ENCODE measurements at regions not wholly inside any gene's neighbourhood (a gene's known extent, or its start where the extent isn't known, plus 50 kb on each side); places are given as distances from the start of the nearest gene placed in this dataset.

GRCh38 chr5:72559866-72560766 is 52.9 kb upstream of the ZNF366 start (continued):
- TF ChIP-seq, protein P1, sequence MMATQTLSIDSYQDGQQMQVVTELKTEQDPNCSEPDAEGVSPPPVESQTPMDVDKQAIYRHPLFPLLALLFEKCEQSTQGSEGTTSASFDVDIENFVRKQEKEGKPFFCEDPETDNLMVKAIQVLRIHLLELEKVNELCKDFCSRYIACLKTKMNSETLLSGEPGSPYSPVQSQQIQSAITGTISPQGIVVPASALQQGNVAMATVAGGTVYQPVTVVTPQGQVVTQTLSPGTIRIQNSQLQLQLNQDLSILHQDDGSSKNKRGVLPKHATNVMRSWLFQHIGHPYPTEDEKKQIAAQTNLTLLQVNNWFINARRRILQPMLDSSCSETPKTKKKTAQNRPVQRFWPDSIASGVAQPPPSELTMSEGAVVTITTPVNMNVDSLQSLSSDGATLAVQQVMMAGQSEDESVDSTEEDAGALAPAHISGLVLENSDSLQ (IDR thresholded peaks at IDR 0.05): peak; percentile 61
- TF ChIP-seq ARID1B (IDR thresholded peaks at IDR 0.05) (0 out of 2 replicates have a peak, but pooled peaks have one; percentile 29), NR2C1 (IDR thresholded peaks at IDR 0.05) (no peak), NR2C1 (tag; IDR thresholded peaks at IDR 0.05) (peak; percentile 28; the same call in 1 of the 2 replicates), MEIS2 (IDR thresholded peaks at IDR 0.05; ENCODE audit: partially characterized antibody) (peak; percentile 48), SMAD4 (CRISPR knock-in tag; conservative IDR thresholded peaks at IDR 0.05) (0 out of 2 replicates have a peak, but pooled peaks have one; percentile 22)
- TF ChIP-seq, protein P2, sequence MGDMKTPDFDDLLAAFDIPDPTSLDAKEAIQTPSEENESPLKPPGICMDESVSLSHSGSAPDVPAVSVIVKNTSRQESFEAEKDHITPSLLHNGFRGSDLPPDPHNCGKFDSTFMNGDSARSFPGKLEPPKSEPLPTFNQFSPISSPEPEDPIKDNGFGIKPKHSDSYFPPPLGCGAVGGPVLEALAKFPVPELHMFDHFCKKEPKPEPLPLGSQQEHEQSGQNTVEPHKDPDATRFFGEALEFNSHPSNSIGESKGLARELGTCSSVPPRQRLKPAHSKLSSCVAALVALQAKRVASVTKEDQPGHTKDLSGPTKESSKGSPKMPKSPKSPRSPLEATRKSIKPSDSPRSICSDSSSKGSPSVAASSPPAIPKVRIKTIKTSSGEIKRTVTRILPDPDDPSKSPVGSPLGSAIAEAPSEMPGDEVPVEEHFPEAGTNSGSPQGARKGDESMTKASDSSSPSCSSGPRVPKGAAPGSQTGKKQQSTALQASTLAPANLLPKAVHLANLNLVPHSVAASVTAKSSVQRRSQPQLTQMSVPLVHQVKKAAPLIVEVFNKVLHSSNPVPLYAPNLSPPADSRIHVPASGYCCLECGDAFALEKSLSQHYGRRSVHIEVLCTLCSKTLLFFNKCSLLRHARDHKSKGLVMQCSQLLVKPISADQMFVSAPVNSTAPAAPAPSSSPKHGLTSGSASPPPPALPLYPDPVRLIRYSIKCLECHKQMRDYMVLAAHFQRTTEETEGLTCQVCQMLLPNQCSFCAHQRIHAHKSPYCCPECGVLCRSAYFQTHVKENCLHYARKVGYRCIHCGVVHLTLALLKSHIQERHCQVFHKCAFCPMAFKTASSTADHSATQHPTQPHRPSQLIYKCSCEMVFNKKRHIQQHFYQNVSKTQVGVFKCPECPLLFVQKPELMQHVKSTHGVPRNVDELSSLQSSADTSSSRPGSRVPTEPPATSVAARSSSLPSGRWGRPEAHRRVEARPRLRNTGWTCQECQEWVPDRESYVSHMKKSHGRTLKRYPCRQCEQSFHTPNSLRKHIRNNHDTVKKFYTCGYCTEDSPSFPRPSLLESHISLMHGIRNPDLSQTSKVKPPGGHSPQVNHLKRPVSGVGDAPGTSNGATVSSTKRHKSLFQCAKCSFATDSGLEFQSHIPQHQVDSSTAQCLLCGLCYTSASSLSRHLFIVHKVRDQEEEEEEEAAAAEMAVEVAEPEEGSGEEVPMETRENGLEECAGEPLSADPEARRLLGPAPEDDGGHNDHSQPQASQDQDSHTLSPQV (IDR thresholded peaks at IDR 0.05): peak; percentile 81
